ENCODE measurements at regions not wholly inside any gene's neighbourhood (a gene's known extent, or its start where the extent isn't known, plus 50 kb on each side); places are given as distances from the start of the nearest gene placed in this dataset.
"Not testable (repeated sequence)": the region's sequence is repeated elsewhere in the genome, so short reads cannot be mapped to it uniquely, and the experiment has no call there.

DNA sequence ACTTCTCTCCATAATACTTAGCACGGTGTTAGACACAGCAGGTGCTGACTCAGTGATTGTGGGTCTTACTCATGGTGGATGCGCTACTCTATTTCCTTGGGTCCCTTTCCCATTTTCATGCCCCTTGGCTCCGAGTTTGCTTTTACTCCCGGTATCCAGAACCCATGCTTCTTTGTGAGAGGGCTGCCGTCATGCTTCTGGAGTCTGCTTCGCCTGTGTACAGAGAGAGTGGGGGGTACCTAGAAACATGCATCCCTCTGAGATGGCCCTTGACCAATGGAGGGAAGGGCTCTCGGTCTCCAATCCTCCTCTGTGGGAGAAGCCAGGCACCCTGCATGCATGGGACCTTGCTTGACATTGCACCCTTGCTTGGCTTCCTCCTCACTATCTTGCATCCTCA lies 160.4 kb downstream of the NRN1 start:
- Histone ChIP-seq H3K27ac (ENCODE audit: low read depth, low read length) (no peak overlapping the region), H3K4me2 (ENCODE audit: low read length) (no peak overlapping the region), H3K9ac (ENCODE audit: low read length) (no peak overlapping the region), H3K27me3 (ENCODE audit: insufficient read depth, low read length, poor library complexity) (peaks cover 16% of the 10 kb centered on the region), H2AK5ac (ENCODE audit: low read length) (no peak overlapping the region), H3K4me3 (ENCODE audit: low read length) (no peak overlapping the region), H2BK15ac (replicated peaks; ENCODE audit: low read depth) (no peak overlapping the region), H3K23ac (ENCODE audit: low read length) (no peak overlapping the region), H3K56ac (ENCODE audit: low read length) (no peak overlapping the region), H3K79me1 (ENCODE audit: low read length) (no peaks in the 10 kb centered on the region), H3K4ac (ENCODE audit: low read depth, low read length) (no peak overlapping the region), H4K5ac (ENCODE audit: low read length) (no peak overlapping the region), H3K18ac (ENCODE audit: low read length) (no peak overlapping the region), H3K4me1 (ENCODE audit: control insufficient read depth, low read depth, low read length) (no peaks in the 10 kb centered on the region), H3K79me2 (ENCODE audit: control insufficient read depth, insufficient read depth, low read length) (no peaks in the 10 kb centered on the region), H4K8ac (ENCODE audit: low read depth, low read length) (no peak overlapping the region), H2BK5ac (ENCODE audit: low read length) (no peak overlapping the region), H3K36me3 (ENCODE audit: control insufficient read depth, insufficient read depth, low read length) (no peaks in the 10 kb centered on the region), H2BK120ac (ENCODE audit: low read depth, low read length) (no peak overlapping the region)
- WGBS (ENCODE audit: extremely low coverage, insufficient coverage, low lambda C conversion rate): no CpG with 5 or more reads among the region's 7 CpGs
- DNase-seq: no peak

DNA sequence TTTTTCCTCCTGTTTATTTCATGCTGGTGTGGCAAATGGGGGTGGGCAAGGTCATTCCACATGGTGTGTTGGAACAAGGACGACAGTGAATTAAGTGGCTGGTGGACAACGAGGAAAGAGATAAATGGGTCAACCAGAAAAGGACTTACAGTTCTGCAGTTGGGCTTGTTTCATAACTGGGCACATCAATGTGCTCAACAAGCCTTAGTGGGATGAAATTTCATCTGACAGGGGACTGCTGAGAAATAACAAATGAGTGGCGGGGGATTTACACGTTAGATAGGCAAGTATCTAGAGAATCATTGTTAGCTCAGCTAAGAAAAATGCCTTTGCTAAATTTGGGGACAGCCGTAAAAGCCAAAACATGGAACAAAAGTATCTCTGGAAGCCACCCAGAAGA lies 163.6 kb downstream of the NRN1 start:
- Histone ChIP-seq H2AK5ac (ENCODE audit: low read length) (no peak overlapping the region), H3K56ac (ENCODE audit: low read length) (no peak overlapping the region), H3K79me2 (ENCODE audit: control insufficient read depth, insufficient read depth, low read length) (no peaks in the 10 kb centered on the region), H3K4ac (ENCODE audit: low read depth, low read length) (no peak overlapping the region), H2BK120ac (ENCODE audit: low read depth, low read length) (no peak overlapping the region), H4K8ac (ENCODE audit: low read depth, low read length) (no peak overlapping the region), H3K9ac (ENCODE audit: low read length) (no peak overlapping the region), H3K4me1 (ENCODE audit: control insufficient read depth, low read depth, low read length) (no peaks in the 10 kb centered on the region), H3K36me3 (ENCODE audit: control insufficient read depth, insufficient read depth, low read length) (no peaks in the 10 kb centered on the region), H3K27ac (ENCODE audit: low read depth, low read length) (no peak overlapping the region), H3K23ac (ENCODE audit: low read length) (no peak overlapping the region), H3K4me2 (ENCODE audit: low read length) (no peak overlapping the region), H4K5ac (ENCODE audit: low read length) (no peak overlapping the region), H3K4me3 (ENCODE audit: low read length) (no peak overlapping the region), H3K18ac (ENCODE audit: low read length) (no peak overlapping the region), H2BK5ac (ENCODE audit: low read length) (no peak overlapping the region), H3K27me3 (ENCODE audit: insufficient read depth, low read length, poor library complexity) (peaks cover 4% of the 10 kb centered on the region), H3K79me1 (ENCODE audit: low read length) (no peaks in the 10 kb centered on the region), H2BK15ac (replicated peaks; ENCODE audit: low read depth) (no peak overlapping the region)
- WGBS (ENCODE audit: extremely low coverage, insufficient coverage, low lambda C conversion rate): no CpG with 5 or more reads among the region's 5 CpGs
- DNase-seq: no peak

DNA sequence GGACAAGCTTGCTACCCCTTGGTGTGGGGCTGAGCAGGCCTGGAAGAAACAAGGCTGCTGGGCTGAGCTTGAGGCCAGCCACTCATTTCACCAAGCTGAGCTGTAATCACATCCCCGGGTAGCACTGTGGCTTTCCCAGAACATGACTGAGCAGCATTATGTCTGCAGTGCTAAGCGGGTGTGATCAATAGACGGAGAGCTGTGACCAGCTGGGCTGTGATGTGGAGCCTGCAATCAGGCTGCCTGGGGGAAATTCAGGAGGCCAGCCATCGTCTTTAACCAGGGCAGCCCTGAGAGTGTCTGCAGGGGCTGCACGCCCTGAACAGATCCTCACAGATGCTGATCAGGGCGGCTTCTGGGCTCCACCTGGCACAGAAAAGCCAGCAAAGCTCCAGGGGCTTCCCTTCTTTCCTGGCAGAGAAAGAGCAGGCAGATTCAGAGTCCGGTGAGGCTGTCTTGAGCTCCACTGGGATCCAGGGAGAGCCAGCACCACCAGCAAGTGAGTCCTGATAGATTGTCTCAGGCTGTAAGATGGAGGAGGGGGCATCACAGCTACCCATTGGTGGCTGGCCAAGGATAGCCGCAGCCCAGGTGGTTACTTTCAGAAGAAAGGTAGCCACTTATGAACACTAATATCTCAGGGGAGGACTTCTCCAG lies 165.9 kb downstream of the NRN1 start:
- no peak overlapping the region for H2BK15ac ChIP-seq (replicated peaks; ENCODE audit: low read depth)
- peak; percentile 13 for DNase-seq
- no peaks in the 10 kb centered on the region for H3K36me3 ChIP-seq (ENCODE audit: control insufficient read depth, insufficient read depth, low read length)
- H3K27ac ChIP-seq (ENCODE audit: low read depth, low read length): no peak overlapping the region
- no peak overlapping the region for H3K4me2 ChIP-seq (ENCODE audit: low read length)
- H4K8ac ChIP-seq (ENCODE audit: low read depth, low read length): no peak overlapping the region
- H3K4me3 ChIP-seq (ENCODE audit: low read length): no peak overlapping the region
- no peak overlapping the region for H3K9ac ChIP-seq (ENCODE audit: low read length)
- H2AK5ac ChIP-seq (ENCODE audit: low read length): no peak overlapping the region
- no peak overlapping the region for H2BK120ac ChIP-seq (ENCODE audit: low read depth, low read length)
- no peak overlapping the region for H3K18ac ChIP-seq (ENCODE audit: low read length)
- no peak overlapping the region for H3K23ac ChIP-seq (ENCODE audit: low read length)
- H4K5ac ChIP-seq (ENCODE audit: low read length): no peak overlapping the region
- H3K4ac ChIP-seq (ENCODE audit: low read depth, low read length): no peak overlapping the region
- H3K56ac ChIP-seq (ENCODE audit: low read length): no peak overlapping the region
- no peaks in the 10 kb centered on the region for H3K79me2 ChIP-seq (ENCODE audit: control insufficient read depth, insufficient read depth, low read length)
- H3K4me1 ChIP-seq (ENCODE audit: control insufficient read depth, low read depth, low read length): no peaks in the 10 kb centered on the region
- H2BK5ac ChIP-seq (ENCODE audit: low read length): no peak overlapping the region
- no CpG with 5 or more reads among the region's 8 CpGs for WGBS (ENCODE audit: extremely low coverage, insufficient coverage, low lambda C conversion rate)
- H3K27me3 ChIP-seq (ENCODE audit: insufficient read depth, low read length, poor library complexity): no peaks in the 10 kb centered on the region
- H3K79me1 ChIP-seq (ENCODE audit: low read length): no peaks in the 10 kb centered on the region

DNA sequence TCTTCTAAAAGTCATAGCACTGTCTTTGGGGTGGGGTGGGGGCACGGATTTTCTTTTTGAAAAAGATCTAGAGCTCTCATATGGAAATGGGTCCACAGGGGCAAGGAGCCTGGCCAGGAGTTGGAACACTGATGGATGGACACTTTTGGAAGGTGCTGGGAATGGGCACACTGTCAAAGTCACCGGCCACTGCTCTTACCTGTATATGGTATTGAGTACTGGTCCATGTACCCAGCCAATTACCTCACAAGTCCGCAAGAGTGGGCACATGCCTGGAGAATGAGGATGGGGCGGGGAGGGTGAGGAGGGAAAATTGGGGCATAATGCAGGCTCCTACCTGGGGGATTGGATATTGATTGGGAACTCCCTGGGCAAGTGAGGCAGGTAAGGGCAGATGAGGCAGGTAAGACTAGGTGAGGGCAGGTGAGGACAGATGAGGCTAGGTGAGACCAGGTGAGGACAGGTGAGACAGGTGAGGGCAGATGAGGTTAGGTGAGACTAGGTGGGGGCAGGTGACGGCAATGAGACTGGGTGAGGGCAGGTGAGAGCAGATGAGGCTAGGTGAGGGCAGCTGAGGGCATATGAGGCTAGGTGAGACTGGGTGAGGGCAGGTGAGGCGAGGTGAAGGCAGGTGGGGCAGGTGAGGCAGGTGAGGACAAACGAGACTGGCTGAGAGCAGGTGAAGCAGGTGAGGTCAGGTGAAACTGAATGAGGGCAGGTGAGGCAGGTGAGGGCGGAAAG lies 167.9 kb downstream of the NRN1 start:
- H3K56ac ChIP-seq (ENCODE audit: low read length): no peak overlapping the region
- no peaks in the 10 kb centered on the region for H3K27me3 ChIP-seq (ENCODE audit: insufficient read depth, low read length, poor library complexity)
- H3K79me2 ChIP-seq (ENCODE audit: control insufficient read depth, insufficient read depth, low read length): no peaks in the 10 kb centered on the region
- no peak overlapping the region for H3K4ac ChIP-seq (ENCODE audit: low read depth, low read length)
- no peak overlapping the region for H4K8ac ChIP-seq (ENCODE audit: low read depth, low read length)
- no peak for DNase-seq
- no peak overlapping the region for H3K23ac ChIP-seq (ENCODE audit: low read length)
- H3K4me3 ChIP-seq (ENCODE audit: low read length): no peak overlapping the region
- H2BK120ac ChIP-seq (ENCODE audit: low read depth, low read length): no peak overlapping the region
- no peak overlapping the region for H3K4me2 ChIP-seq (ENCODE audit: low read length)
- no peak overlapping the region for H2BK15ac ChIP-seq (replicated peaks; ENCODE audit: low read depth)
- no peak overlapping the region for H2AK5ac ChIP-seq (ENCODE audit: low read length)
- H4K5ac ChIP-seq (ENCODE audit: low read length): no peak overlapping the region
- no peak overlapping the region for H3K27ac ChIP-seq (ENCODE audit: low read depth, low read length)
- H3K36me3 ChIP-seq (ENCODE audit: control insufficient read depth, insufficient read depth, low read length): no peaks in the 10 kb centered on the region
- no peaks in the 10 kb centered on the region for H3K79me1 ChIP-seq (ENCODE audit: low read length)
- no peak overlapping the region for H2BK5ac ChIP-seq (ENCODE audit: low read length)
- H3K9ac ChIP-seq (ENCODE audit: low read length): no peak overlapping the region
- WGBS (ENCODE audit: extremely low coverage, insufficient coverage, low lambda C conversion rate): no CpG with 5 or more reads among the region's 8 CpGs
- no peaks in the 10 kb centered on the region for H3K4me1 ChIP-seq (ENCODE audit: control insufficient read depth, low read depth, low read length)
- no peak overlapping the region for H3K18ac ChIP-seq (ENCODE audit: low read length)

DNA sequence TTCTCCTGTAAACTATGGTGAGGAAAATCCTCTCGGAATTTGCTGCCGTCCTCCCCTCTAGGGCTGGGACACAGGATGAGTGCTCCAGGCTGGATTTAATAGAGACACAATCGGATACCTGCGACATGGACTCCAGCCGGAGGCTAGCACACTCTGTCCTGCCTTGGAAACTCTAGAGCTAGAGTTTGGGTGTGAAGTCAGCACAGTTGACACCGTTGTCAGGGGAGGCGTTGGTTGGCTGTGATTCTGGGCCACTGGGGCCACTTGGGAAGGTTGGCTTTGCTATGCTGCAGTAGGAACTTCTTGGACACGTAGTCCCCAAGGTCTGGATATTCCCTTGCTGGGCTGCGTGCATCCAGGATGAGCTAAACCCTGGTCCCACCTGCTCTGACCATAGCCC lies 169.4 kb downstream of the NRN1 start:
- H3K27ac ChIP-seq (ENCODE audit: low read depth, low read length): no peak overlapping the region
- H3K4me2 ChIP-seq (ENCODE audit: low read length): no peak overlapping the region
- no peak overlapping the region for H3K56ac ChIP-seq (ENCODE audit: low read length)
- no peak overlapping the region for H2BK5ac ChIP-seq (ENCODE audit: low read length)
- H4K8ac ChIP-seq (ENCODE audit: low read depth, low read length): no peak overlapping the region
- no peak overlapping the region for H3K23ac ChIP-seq (ENCODE audit: low read length)
- H3K4me1 ChIP-seq (ENCODE audit: control insufficient read depth, low read depth, low read length): no peaks in the 10 kb centered on the region
- no peaks in the 10 kb centered on the region for H3K27me3 ChIP-seq (ENCODE audit: insufficient read depth, low read length, poor library complexity)
- no peaks in the 10 kb centered on the region for H3K36me3 ChIP-seq (ENCODE audit: control insufficient read depth, insufficient read depth, low read length)
- no peak overlapping the region for H3K4me3 ChIP-seq (ENCODE audit: low read length)
- no peak overlapping the region for H4K5ac ChIP-seq (ENCODE audit: low read length)
- WGBS (ENCODE audit: extremely low coverage, insufficient coverage, low lambda C conversion rate): no CpG with 5 or more reads among the region's 9 CpGs
- H3K79me1 ChIP-seq (ENCODE audit: low read length): no peaks in the 10 kb centered on the region
- H2BK120ac ChIP-seq (ENCODE audit: low read depth, low read length): no peak overlapping the region
- H3K18ac ChIP-seq (ENCODE audit: low read length): no peak overlapping the region
- H3K4ac ChIP-seq (ENCODE audit: low read depth, low read length): no peak overlapping the region
- no peak for DNase-seq
- no peak overlapping the region for H3K9ac ChIP-seq (ENCODE audit: low read length)
- no peak overlapping the region for H2BK15ac ChIP-seq (replicated peaks; ENCODE audit: low read depth)
- no peak overlapping the region for H2AK5ac ChIP-seq (ENCODE audit: low read length)
- H3K79me2 ChIP-seq (ENCODE audit: control insufficient read depth, insufficient read depth, low read length): no peaks in the 10 kb centered on the region

DNA sequence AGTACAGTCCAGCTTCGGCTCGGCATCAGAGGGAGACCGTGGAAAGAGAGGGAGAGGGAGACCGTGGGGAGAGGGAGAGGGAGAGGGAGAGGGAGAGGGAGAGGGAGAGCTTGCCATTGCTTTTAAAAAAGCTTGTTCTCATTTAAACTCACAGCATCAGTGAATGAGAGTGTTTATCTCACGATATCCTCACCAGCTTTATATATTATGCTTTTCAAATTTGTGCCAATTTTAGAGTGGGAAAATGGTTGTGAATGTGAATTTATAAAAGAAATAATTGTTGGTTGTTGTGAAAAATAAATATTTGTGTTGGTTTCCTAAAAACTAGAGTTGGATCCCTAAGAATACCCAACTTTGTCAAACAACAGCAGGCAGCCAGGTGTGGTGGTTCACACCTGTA lies 170.1 kb downstream of the NRN1 start:
- not testable (repeated sequence) for H3K18ac ChIP-seq (ENCODE audit: low read length); H2BK15ac ChIP-seq (replicated peaks; ENCODE audit: low read depth); H3K79me1 ChIP-seq (ENCODE audit: low read length); H2BK120ac ChIP-seq (ENCODE audit: low read depth, low read length); H3K4me1 ChIP-seq (ENCODE audit: control insufficient read depth, low read depth, low read length); H3K27ac ChIP-seq (ENCODE audit: low read depth, low read length); H3K9ac ChIP-seq (ENCODE audit: low read length); H3K27me3 ChIP-seq (ENCODE audit: insufficient read depth, low read length, poor library complexity); H3K23ac ChIP-seq (ENCODE audit: low read length); H4K8ac ChIP-seq (ENCODE audit: low read depth, low read length); H2BK5ac ChIP-seq (ENCODE audit: low read length); H2AK5ac ChIP-seq (ENCODE audit: low read length); H3K56ac ChIP-seq (ENCODE audit: low read length); H4K5ac ChIP-seq (ENCODE audit: low read length); DNase-seq; H3K4ac ChIP-seq (ENCODE audit: low read depth, low read length); H3K4me2 ChIP-seq (ENCODE audit: low read length); H3K36me3 ChIP-seq (ENCODE audit: control insufficient read depth, insufficient read depth, low read length); H3K4me3 ChIP-seq (ENCODE audit: low read length); H3K79me2 ChIP-seq (ENCODE audit: control insufficient read depth, insufficient read depth, low read length)
- WGBS (ENCODE audit: extremely low coverage, insufficient coverage, low lambda C conversion rate): no CpG with 5 or more reads among the region's 5 CpGs

All from mesendoderm (in vitro differentiated cells).